HFFc6 (cell line): ENCODE measurements at regions not wholly inside any gene's neighbourhood (a gene's known extent, or its start where the extent isn't known, plus 50 kb on each side); places are given as distances from the start of the nearest gene placed in this dataset.

Experiments used
- DNase-seq: peaks from one replicate; pipeline ENCODE4 v3.0.0-alpha.2; 2018
- H3K27ac Mint-ChIP-seq: 2 replicates; pipeline ENCODE4 v1.8.0; 2020; ENCODE audit warnings: mild to moderate bottlenecking, mixed read lengths
- H3K27me3 Mint-ChIP-seq: 2 replicates; pipeline ENCODE4 v1.8.0; 2021; ENCODE audit warnings: mild to moderate bottlenecking, moderate library complexity, mixed read lengths; ENCODE audit not compliant: insufficient read depth
- H3K36me3 Mint-ChIP-seq: 2 replicates; pipeline ENCODE4 v1.8.0; 2021; ENCODE audit warnings: low read depth, mixed read lengths
- H3K4me1 Mint-ChIP-seq: 2 replicates; pipeline ENCODE4 v1.8.0; 2020; ENCODE audit warnings: low read depth, mixed read lengths
- H3K4me3 Mint-ChIP-seq: 2 replicates; pipeline ENCODE4 v1.8.0; 2020; ENCODE audit warnings: mild to moderate bottlenecking, moderate library complexity, mixed read lengths
- H3K9me3 Mint-ChIP-seq: 2 replicates; pipeline ENCODE4 v1.8.0; 2020; ENCODE audit warnings: mild to moderate bottlenecking, mixed read lengths
- TF ChIP-seq, protein P1 (sequence below): fragments of 200-600 bp; sonication (generic); IDR thresholded peaks from 2 replicates; pipeline ENCODE4 v1.5.0; 2021; ENCODE audit warnings: antibody characterized with exemption, mild to moderate bottlenecking

DNA sequence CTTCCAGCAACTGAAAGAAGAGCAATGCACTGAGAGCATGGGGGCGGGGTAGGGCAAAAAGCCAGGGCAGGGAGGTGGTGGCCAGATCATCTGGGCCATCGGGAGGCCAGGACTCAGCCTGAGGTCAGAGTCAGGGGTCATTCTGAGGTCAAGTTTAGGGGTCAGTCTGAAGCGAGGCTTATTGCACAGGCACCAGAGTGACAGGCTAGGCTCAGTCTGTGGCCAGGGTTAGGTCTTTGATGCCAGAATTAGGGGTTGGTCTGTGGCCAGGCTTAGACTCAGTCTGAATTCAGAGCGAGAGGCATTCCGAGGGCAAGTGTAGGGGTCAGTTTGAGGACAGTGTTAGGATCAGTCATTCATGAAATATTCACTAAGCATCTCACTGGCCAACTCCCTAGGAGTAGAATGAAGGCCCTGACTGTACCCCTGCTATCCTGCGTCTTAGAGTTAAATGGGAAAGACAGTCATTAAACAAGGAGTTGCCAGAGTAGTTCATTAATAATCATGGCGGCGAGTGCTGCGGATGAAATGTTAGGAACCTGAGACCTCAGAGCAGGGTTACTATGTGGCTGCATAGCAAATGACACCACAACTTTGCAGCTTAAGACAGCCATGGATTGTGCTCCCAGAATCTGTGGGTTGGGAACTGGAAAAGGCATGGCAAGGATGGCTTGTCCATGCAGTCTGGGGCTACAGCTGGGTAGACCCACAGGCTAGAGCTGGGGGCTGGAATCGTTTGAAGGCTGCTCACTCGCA is 198.7 kb downstream of the CYP26B1 start:
- Mint-ChIP-seq H3K4me1 (peaks cover 54% of the 10 kb centered on the region), H3K36me3 (no peaks in the 10 kb centered on the region), H3K27ac (peak overlapping the region; percentile 36), H3K4me3 (peak overlapping the region; percentile 25; the same call in 1 of the 2 replicates), H3K9me3 (no peaks in the 10 kb centered on the region), H3K27me3 (peaks cover 3% of the 10 kb centered on the region)
- DNase-seq = peak; percentile 72
- TF ChIP-seq, protein P1, sequence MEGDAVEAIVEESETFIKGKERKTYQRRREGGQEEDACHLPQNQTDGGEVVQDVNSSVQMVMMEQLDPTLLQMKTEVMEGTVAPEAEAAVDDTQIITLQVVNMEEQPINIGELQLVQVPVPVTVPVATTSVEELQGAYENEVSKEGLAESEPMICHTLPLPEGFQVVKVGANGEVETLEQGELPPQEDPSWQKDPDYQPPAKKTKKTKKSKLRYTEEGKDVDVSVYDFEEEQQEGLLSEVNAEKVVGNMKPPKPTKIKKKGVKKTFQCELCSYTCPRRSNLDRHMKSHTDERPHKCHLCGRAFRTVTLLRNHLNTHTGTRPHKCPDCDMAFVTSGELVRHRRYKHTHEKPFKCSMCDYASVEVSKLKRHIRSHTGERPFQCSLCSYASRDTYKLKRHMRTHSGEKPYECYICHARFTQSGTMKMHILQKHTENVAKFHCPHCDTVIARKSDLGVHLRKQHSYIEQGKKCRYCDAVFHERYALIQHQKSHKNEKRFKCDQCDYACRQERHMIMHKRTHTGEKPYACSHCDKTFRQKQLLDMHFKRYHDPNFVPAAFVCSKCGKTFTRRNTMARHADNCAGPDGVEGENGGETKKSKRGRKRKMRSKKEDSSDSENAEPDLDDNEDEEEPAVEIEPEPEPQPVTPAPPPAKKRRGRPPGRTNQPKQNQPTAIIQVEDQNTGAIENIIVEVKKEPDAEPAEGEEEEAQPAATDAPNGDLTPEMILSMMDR = no peak

DNA sequence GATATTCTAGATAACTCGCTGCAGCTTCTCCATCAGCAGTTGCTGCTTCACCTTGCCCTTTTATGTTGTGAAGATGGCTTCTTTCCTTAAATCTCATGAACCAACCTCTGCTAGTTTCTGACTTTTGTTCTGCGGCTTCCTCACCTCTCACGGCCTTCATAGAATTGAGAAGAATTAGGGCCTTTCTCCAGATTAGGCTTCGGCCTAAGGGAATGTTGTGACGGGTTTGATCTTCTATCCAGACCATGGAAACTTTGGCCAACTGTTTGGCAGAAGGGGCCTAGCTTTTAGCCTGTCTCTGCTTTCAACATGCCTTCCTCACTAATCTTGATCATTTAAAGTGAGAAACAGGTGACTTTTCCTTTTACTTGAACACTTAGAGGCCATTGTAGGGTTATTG is 199.9 kb downstream of the CYP26B1 start:
- Mint-ChIP-seq H3K9me3 (no peaks in the 10 kb centered on the region), H3K36me3 (no peaks in the 10 kb centered on the region), H3K27me3 (peaks cover 6% of the 10 kb centered on the region), H3K4me1 (peaks cover 60% of the 10 kb centered on the region), H3K27ac (no peak overlapping the region), H3K4me3 (no peak overlapping the region)
- TF ChIP-seq, protein P1 = no peak
- DNase-seq = no peak

DNA sequence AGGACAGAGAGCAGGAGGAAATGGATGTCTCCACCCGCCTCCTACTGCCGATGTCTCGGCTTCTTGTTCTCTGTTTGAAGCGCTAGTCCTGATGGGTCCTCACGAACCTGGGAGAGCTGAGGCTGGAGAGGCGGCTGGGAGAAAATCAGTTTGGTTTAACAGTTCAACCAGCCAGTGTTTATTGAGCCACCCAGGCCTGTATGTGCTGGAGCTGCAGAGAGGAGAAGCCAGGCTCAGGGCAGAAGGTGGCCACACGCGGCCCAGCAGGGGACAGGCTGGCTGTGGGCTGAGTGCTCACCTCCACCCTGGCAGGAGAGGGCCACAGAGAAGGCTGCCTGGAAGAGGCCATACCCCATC is 202.1 kb downstream of the CYP26B1 start:
- H3K27me3 Mint-ChIP-seq = peaks cover 12% of the 10 kb centered on the region
- TF ChIP-seq, protein P1 = no peak
- no peaks in the 10 kb centered on the region for H3K36me3 Mint-ChIP-seq
- no peak for DNase-seq
- no peak overlapping the region for H3K27ac Mint-ChIP-seq
- H3K9me3 Mint-ChIP-seq = no peaks in the 10 kb centered on the region
- no peak overlapping the region for H3K4me3 Mint-ChIP-seq
- peaks cover 50% of the 10 kb centered on the region for H3K4me1 Mint-ChIP-seq

DNA sequence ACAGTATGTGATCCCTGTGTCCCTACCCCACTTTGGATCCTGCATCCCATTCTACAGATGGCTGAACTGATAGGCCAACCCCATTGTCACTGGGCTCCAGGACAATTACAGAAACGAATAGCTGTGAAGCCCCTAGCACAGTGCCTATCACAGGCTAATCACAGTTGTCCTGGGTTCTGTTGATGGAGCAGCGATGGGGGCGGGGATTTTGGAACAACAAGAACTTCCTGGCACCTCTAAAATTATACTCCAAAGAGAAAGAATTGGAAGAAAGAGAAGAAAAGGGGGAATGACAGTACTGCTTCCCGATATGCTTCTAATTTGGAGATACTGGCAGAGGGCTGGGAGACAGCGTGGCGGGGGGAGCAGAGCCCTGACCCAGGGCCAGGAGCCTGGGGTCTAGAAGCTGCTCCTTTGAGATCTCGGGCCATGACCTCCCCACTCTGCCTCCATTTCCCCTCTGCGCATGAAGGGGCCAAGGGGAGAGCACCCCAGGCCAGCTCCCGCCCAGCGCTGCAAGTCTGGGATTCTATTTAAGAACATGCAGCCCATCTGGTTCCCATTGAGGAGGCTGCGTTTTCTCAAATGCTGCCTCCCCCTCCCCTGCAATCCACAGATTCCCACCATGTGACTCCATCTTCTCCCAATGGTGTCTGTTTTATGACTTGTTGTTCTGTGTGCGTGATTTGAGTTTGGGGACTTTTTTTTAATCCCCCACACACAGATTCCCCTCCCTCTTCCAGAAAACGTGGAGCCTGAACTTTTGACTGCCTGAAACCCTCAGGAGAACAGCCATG is 202.7 kb downstream of the CYP26B1 start:
- peaks cover 48% of the 10 kb centered on the region for H3K4me1 Mint-ChIP-seq
- no peaks in the 10 kb centered on the region for H3K9me3 Mint-ChIP-seq
- H3K27ac Mint-ChIP-seq = no peak overlapping the region
- H3K27me3 Mint-ChIP-seq = peaks cover 15% of the 10 kb centered on the region
- TF ChIP-seq, protein P1 = no peak
- H3K36me3 Mint-ChIP-seq = no peaks in the 10 kb centered on the region
- no peak overlapping the region for H3K4me3 Mint-ChIP-seq
- no peak for DNase-seq

DNA sequence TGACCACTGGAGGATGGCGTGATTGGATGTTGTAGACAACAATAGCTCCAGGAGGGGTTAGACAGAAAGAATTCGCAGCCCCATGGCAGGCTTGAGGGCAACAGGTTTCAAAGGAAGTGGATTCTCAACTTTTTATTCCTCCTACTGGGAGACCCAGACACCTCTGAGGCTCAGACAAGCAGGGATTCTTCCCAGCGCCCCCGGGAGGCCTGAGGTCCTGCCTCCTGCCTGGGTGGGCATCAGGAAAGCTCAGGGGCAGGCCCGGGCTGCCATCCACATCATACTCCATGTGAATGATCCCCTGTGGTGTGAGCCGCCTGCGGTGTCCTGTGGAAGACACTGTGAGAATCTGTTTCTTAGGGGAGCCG is 203.5 kb downstream of the CYP26B1 start:
- Mint-ChIP-seq H3K27ac (no peak overlapping the region), H3K4me1 (peaks cover 41% of the 10 kb centered on the region), H3K9me3 (no peaks in the 10 kb centered on the region), H3K4me3 (no peak overlapping the region), H3K27me3 (peaks cover 15% of the 10 kb centered on the region), H3K36me3 (no peaks in the 10 kb centered on the region)
- TF ChIP-seq, protein P1 = no peak
- no peak for DNase-seq
